Lower leg skin (tissue), 4 donors: ENCODE measurements at regions not wholly inside any gene's neighbourhood (a gene's known extent, or its start where the extent isn't known, plus 50 kb on each side); places are given as distances from the start of the nearest gene placed in this dataset.
A peak's percentile ranks its signal among the peaks of the same experiment; 100 is the strongest.

Experiments used
- DNase-seq, 2 donors: peaks; one replicate each; pipeline ENCODE4 v3.0.0-alpha.2; 2019; ENCODE audit warnings: low spot score in 2 of 2
- H3K4me3 ChIP-seq: fragments of 200-600 bp; sonication (generic); 2 replicates; pipeline ENCODE4 v1.5.1; 2017; ENCODE audit warnings: mild to moderate bottlenecking, low read depth; ENCODE audit not compliant: poor library complexity, severe bottlenecking
- CTCF ChIP-seq, 3 donors: fragments of 450-650 bp; IDR thresholded peaks; one replicate each; pipeline ENCODE4 v1.5.1; 2016; ENCODE audit warnings: antibody characterized with exemption in 3 of 3, mild to moderate bottlenecking in 3 of 3, moderate library complexity in 2 of 3
- POLR2A ChIP-seq, 2 donors: fragments of 450-650 bp; IDR thresholded peaks; one replicate each; pipeline ENCODE4 v1.6.1; 2016 to 2017; ENCODE audit warnings: antibody characterized with exemption in 2 of 2, mild to moderate bottlenecking in 1 of 2, moderate library complexity in 1 of 2
- WGBS, 2 donors: methylation state at CpG; one replicate each; pipeline ENCODE4 v1.1.5; 2018; 5-methylcytosine and 5-hydroxymethylcytosine counted together
- intact Hi-C: fragments of 100-400 bp; cut with DNase I; formaldehyde crosslinking; loops from one replicate; pipeline ENCODE4 v1.15.0; 2023; ENCODE audit warnings: low total_unique reads

DNA sequence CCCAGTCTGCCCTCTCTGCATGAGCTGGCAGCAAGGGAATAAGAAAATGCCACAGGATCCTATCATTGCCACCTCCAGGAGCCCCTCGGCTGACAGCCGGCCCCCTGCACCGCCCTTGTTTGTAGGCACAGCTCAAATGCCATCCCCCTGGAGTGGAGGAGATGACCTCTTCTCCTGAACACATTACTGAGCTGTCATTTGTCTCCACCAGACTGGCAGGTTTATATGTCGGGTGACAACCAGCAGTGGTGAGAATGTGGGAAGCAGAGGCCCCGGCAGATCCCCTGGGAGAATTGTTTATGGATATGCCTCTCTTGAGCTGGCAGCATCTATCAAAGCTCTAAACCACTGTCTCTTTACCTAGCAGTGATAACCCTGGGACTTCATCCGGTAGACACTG lies 135.4 kb upstream of the FMN2 start:
- intact Hi-C loops: no loop called here
- WGBS, 2 donors: 51 to 66% methylated on average over 6 of the region's 6 CpGs
- TF ChIP-seq POLR2A (IDR thresholded peaks at IDR 0.05): no peak
- no peak for TF ChIP-seq CTCF (IDR thresholded peaks at IDR 0.05)
- no peak for DNase-seq
- H3K4me3 ChIP-seq: no peak overlapping the region

DNA sequence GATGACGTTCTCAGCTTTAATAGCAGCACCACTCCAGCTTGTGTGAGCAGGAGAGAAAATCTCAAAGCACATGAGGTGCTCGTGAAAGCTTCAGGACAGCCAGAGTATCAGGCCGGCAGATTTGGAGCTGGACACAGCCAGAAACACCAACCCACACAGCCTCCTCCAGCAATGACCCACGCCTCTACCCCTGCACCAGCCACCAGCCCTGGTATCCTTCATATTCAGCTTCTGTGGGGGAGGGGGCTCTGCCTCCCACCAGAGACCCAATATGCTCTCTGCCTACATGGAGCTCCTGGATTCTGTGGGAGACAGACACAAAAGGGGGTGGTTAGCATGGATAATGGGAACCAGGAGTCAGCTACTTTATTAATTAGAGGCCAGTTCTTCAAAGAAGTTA lies 133.6 kb upstream of the FMN2 start:
- no peak for TF ChIP-seq POLR2A (IDR thresholded peaks at IDR 0.05)
- no peak for TF ChIP-seq CTCF (IDR thresholded peaks at IDR 0.05)
- H3K4me3 ChIP-seq: no peak overlapping the region
- 53 to 73% methylated on average over 4 of the region's 4 CpGs for WGBS, 2 donors
- no peak for DNase-seq
- intact Hi-C loops: no loop called here

- no peak for DNase-seq
- intact Hi-C loops: no loop called here
- 78 to 82% methylated on average over 2 of the region's 2 CpGs for WGBS, 2 donors
- no peak for TF ChIP-seq CTCF (IDR thresholded peaks at IDR 0.05)
- no peak for TF ChIP-seq POLR2A (IDR thresholded peaks at IDR 0.05)
- no peak overlapping the region for H3K4me3 ChIP-seq
These were observed 131.3 kb upstream of the FMN2 start for GRCh38 chr1:239960366-239960765.

DNA sequence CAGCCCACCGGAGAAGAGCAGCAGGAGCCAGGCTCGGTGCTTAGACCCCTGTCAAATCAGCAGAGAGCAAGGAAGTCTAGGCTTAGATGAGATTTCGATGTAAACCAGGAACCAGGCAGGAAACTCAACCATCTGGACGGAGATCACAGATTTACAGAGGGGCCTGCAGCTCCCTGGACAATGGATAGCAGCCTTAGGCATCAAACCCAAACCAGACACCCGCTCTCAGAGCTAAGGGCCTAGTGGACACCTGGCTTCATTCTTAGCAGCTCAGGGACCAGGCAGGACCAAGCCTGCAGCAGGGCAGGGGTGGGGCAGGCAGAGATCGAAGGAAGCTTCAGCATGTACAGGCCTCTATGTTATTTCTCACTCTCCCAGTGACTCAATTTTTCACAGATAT lies 127.8 kb upstream of the FMN2 start:
- intact Hi-C loops: no loop called here
- DNase-seq: no peak
- TF ChIP-seq CTCF (IDR thresholded peaks at IDR 0.05) (no peak), POLR2A (IDR thresholded peaks at IDR 0.05) (no peak)
- H3K4me3 ChIP-seq: no peak overlapping the region
- 39 to 56% methylated on average over 6 of the region's 6 CpGs for WGBS, 2 donors

GRCh38 chr1:239976130-239976968 lies 115.3 kb upstream of the FMN2 start:
- TF ChIP-seq CTCF (IDR thresholded peaks at IDR 0.05) (peak in 1 of 3 donors; percentile 24), POLR2A (IDR thresholded peaks at IDR 0.05) (no peak)
- H3K4me3 ChIP-seq: no peak overlapping the region
- intact Hi-C loops: no loop called here
- peak in 1 of 2 donors; percentile 19 for DNase-seq
- WGBS, 2 donors: 21 to 24% methylated on average over 5 of the region's 5 CpGs

DNA sequence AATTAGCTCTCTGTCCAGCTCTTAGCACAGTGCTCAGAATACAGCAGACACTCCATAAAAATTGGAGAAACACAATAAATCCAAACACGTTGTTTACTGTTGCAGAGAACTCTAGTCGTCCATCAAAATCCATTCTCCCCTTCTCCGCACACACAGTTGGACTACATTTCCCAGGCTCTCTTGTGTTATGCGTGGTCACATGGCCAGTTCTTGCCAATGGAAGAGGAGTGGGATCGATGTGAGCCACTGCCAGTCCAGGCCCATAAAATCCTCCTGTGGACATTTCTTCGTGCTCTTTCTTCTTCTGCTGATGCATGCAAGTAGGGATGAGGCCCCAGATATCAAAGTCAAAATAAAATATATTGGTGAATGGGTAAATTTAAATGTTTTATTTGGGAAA lies 114.3 kb upstream of the FMN2 start:
- WGBS, 2 donors: 83 to 87% methylated on average over 6 of the region's 6 CpGs
- no peak for DNase-seq
- intact Hi-C loops: no loop called here
- TF ChIP-seq CTCF (IDR thresholded peaks at IDR 0.05): no peak
- TF ChIP-seq POLR2A (IDR thresholded peaks at IDR 0.05): no peak
- no peak overlapping the region for H3K4me3 ChIP-seq
